SK-N-SH treated with all-trans-retinoic acid at 6 μM for 48 hours (cell line): ENCODE measurements at regions not wholly inside any gene's neighbourhood (a gene's known extent, or its start where the extent isn't known, plus 50 kb on each side); places are given as distances from the start of the nearest gene placed in this dataset.

Source experiments
- ATAC-seq: fragments of 200-7000 bp; cut with Tn5 transposase; 3 replicates; pipeline ENCODE4 v1.9.1; 2020; ENCODE audit warnings: mild to moderate bottlenecking, moderate library complexity
- ARNTL ChIP-seq: fragments of 450-650 bp; formaldehyde crosslinking; IDR thresholded peaks from 2 replicates; pipeline ENCODE4 v1.5.0; 2020; ENCODE audit warnings: low read depth, mild to moderate bottlenecking, moderate library complexity, borderline replicate concordance
- BACH2 ChIP-seq: fragments of 250-450 bp; sonication (Bioruptor Pico); IDR thresholded peaks from 2 replicates; pipeline ENCODE4 v1.9.0; 2021; ENCODE audit warnings: mild to moderate bottlenecking, borderline replicate concordance
- CREB5 ChIP-seq: fragments of 250-450 bp; sonication (Bioruptor Pico); IDR thresholded peaks from 2 replicates; pipeline ENCODE4 v1.5.1; 2020; ENCODE audit warnings: low read depth, mild to moderate bottlenecking, moderate library complexity
- CSDC2 ChIP-seq: fragments of 250-450 bp; sonication (Bioruptor Pico); IDR thresholded peaks from 2 replicates; pipeline ENCODE4 v1.5.0; 2020; ENCODE audit warnings: mild to moderate bottlenecking, moderate library complexity
- CSRNP3 ChIP-seq: fragments of 250-450 bp; sonication (Bioruptor Pico); IDR thresholded peaks from 2 replicates; pipeline ENCODE4 v1.5.1; 2021; ENCODE audit warnings: mild to moderate bottlenecking, moderate library complexity
- GLIS3 ChIP-seq: fragments of 250-450 bp; sonication (Bioruptor Pico); IDR thresholded peaks from 2 replicates; pipeline ENCODE4 v1.5.0; 2020; ENCODE audit warnings: mild to moderate bottlenecking, moderate library complexity
- ISL1 ChIP-seq: fragments of 250-450 bp; sonication (Bioruptor Pico); IDR thresholded peaks from 2 replicates; pipeline ENCODE4 v2.1.2; 2022; ENCODE audit warnings: mild to moderate bottlenecking, moderate library complexity
- PATZ1 ChIP-seq: fragments of 250-450 bp; sonication (Bioruptor Pico); IDR thresholded peaks from 2 replicates; pipeline ENCODE4 v1.8.0; 2020; ENCODE audit warnings: mild to moderate bottlenecking, moderate library complexity, borderline replicate concordance
- POU6F1 ChIP-seq: fragments of 250-450 bp; sonication (Bioruptor Pico); IDR thresholded peaks from 2 replicates; pipeline ENCODE4 v1.8.0; 2021; ENCODE audit warnings: low read depth, mild to moderate bottlenecking, moderate library complexity, borderline replicate concordance
- PPARA ChIP-seq: fragments of 250-450 bp; sonication (Bioruptor Pico); IDR thresholded peaks from 2 replicates; pipeline ENCODE4 v1.5.0; 2020; ENCODE audit warnings: mild to moderate bottlenecking, borderline replicate concordance
- RARB ChIP-seq: fragments of 250-450 bp; sonication (Bioruptor Pico); IDR thresholded peaks from 2 replicates; pipeline ENCODE4 v1.8.0; 2021; ENCODE audit warnings: mild to moderate bottlenecking, moderate library complexity
- SNAI2 ChIP-seq: fragments of 250-450 bp; sonication (Bioruptor Pico); IDR thresholded peaks from 2 replicates; pipeline ENCODE4 v1.5.0; 2020; ENCODE audit warnings: mild to moderate bottlenecking, moderate library complexity
- TCF4 ChIP-seq: fragments of 250-450 bp; sonication (Bioruptor Pico); IDR thresholded peaks from 2 replicates; pipeline ENCODE4 v1.8.0; 2021; ENCODE audit warnings: mild to moderate bottlenecking, moderate library complexity, borderline replicate concordance
- TSHZ2 ChIP-seq: fragments of 250-450 bp; sonication (Bioruptor Pico); IDR thresholded peaks from 2 replicates; pipeline ENCODE4 v1.5.0; 2020; ENCODE audit warnings: mild to moderate bottlenecking, moderate library complexity
- ZC3H10 ChIP-seq: fragments of 250-450 bp; sonication (Bioruptor Pico); IDR thresholded peaks from 2 replicates; pipeline ENCODE4 v1.5.1; 2021; ENCODE audit warnings: mild to moderate bottlenecking, moderate library complexity
- ZFP3 ChIP-seq: fragments of 250-450 bp; sonication (Bioruptor Pico); IDR thresholded peaks from 2 replicates; pipeline ENCODE4 v1.5.0; 2020; ENCODE audit warnings: mild to moderate bottlenecking, moderate library complexity
- ZNF565 ChIP-seq: fragments of 450-650 bp; formaldehyde crosslinking; conservative IDR thresholded peaks from 2 replicates; pipeline ENCODE4 v1.5.0; 2020; ENCODE audit warnings: low read depth, mild to moderate bottlenecking, moderate library complexity
- ZNF70 ChIP-seq: fragments of 450-650 bp; formaldehyde crosslinking; IDR thresholded peaks from 2 replicates; pipeline ENCODE4 v1.5.0; 2020; ENCODE audit warnings: mild to moderate bottlenecking, moderate library complexity
- ZNF8 ChIP-seq: fragments of 450-650 bp; formaldehyde crosslinking; IDR thresholded peaks from 2 replicates; pipeline ENCODE4 v1.5.0; 2020; ENCODE audit warnings: mild to moderate bottlenecking, moderate library complexity

GRCh38 chr7:70886547-70886946, 245.4 kb upstream of the GALNT17 start:
- TF ChIP-seq ZC3H10 (CRISPR knock-in tag) (no peak), TCF4 (CRISPR knock-in tag) (no peak), ISL1 (no peak), ARNTL (no peak), TSHZ2 (CRISPR knock-in tag) (no peak)
- no peak for ATAC-seq

GRCh38 chr7:70887186-70887585, 244.8 kb upstream of the GALNT17 start:
- no peak for TF ChIP-seq ZNF70 (CRISPR knock-in tag)
- TF ChIP-seq ISL1: no peak
- no peak for TF ChIP-seq RARB (CRISPR knock-in tag)
- TF ChIP-seq ZC3H10 (CRISPR knock-in tag): no peak
- no peak for TF ChIP-seq PATZ1 (CRISPR knock-in tag)
- no peak for TF ChIP-seq ZFP3
- no peak for TF ChIP-seq POU6F1 (CRISPR knock-in tag)
- TF ChIP-seq CSRNP3 (CRISPR knock-in tag): no peak
- TF ChIP-seq BACH2 (CRISPR knock-in tag): no peak
- no peak for TF ChIP-seq TSHZ2 (CRISPR knock-in tag)
- TF ChIP-seq CREB5 (CRISPR knock-in tag): no peak
- TF ChIP-seq ZNF565 (CRISPR knock-in tag): no peak
- TF ChIP-seq PPARA (CRISPR knock-in tag): no peak
- TF ChIP-seq, all 23 proteins: peak for 0
- no peak for ATAC-seq

- no peak for ATAC-seq
- TF ChIP-seq BACH2 (CRISPR knock-in tag): no peak
- TF ChIP-seq TCF4 (CRISPR knock-in tag): no peak
- TF ChIP-seq ZC3H10 (CRISPR knock-in tag): no peak
- no peak for TF ChIP-seq CSDC2 (CRISPR knock-in tag)
- no peak for TF ChIP-seq GLIS3 (CRISPR knock-in tag)
- TF ChIP-seq CREB5 (CRISPR knock-in tag): no peak
- TF ChIP-seq PPARA (CRISPR knock-in tag): no peak
- no peak for TF ChIP-seq SNAI2 (CRISPR knock-in tag)
- no peak for TF ChIP-seq ZFP3
- TF ChIP-seq ZNF8 (CRISPR knock-in tag): no peak
These were observed 241.6 kb upstream of the GALNT17 start for GRCh38 chr7:70890147-70890969.
